ENCODE measurements at regions not wholly inside any gene's neighbourhood (a gene's known extent, or its start where the extent isn't known, plus 50 kb on each side); places are given as distances from the start of the nearest gene placed in this dataset.

DNA sequence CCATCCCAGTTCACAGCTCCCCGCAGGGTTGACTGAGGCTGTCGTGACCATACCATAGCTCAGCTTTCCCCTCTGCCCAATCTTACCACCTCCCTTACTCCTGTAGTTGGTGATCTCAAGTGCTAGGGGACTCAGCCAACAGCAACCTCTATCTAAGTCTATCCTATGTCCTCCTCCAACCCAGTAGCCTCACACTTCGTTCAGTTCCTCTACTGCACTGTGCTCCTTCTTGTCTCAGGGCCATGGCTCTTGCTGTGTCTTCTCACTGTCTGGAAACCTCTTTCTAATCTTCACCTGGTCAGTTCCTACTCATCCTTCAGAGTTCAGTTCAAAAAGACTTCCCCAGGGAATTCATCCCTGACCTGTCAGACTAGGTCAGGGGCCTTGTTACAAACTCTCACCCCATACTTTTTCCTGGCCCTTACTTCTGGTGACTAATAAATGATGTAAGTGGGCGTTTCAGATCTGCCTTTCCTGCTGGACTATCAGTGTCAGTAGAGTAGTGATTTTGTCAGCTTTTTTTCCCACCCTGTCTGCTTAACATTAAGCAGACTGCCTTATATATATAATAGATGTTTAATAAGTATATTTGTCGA, 53.6 kb upstream of the NR3C1 start:
- DNase-seq (ENCODE audit: low spot score): no peak

GRCh38 chr5:143454936-143455516, 51.5 kb upstream of the NR3C1 start:
- no peak for DNase-seq (ENCODE audit: low spot score)

- no peak for DNase-seq (ENCODE audit: low spot score)
Measured at GRCh38 chr5:143453720-143454119, 50.2 kb upstream of the NR3C1 start.
